ENCODE measurements at regions not wholly inside any gene's neighbourhood (a gene's known extent, or its start where the extent isn't known, plus 50 kb on each side); places are given as distances from the start of the nearest gene placed in this dataset.

DNA sequence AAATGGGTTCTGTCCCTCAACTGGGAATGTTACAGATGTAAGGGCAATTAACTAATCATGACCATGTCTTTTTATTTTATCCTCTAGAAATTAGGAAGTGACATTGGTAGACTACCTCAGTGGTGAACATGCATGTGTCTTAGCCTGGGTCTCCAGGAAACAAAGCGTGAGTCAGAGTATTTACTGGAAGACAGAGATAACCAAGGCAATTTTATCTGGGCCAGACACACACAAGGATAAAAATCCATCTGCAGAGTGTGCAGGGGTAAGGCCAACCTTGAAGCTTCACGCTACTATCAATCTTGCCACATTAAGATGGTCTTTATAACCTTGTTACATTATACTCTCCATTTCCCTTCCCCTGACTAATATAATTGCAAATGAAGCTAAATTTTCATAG is 487.5 kb downstream of the SUCLG1 start:
- TF ChIP-seq, protein P1, sequence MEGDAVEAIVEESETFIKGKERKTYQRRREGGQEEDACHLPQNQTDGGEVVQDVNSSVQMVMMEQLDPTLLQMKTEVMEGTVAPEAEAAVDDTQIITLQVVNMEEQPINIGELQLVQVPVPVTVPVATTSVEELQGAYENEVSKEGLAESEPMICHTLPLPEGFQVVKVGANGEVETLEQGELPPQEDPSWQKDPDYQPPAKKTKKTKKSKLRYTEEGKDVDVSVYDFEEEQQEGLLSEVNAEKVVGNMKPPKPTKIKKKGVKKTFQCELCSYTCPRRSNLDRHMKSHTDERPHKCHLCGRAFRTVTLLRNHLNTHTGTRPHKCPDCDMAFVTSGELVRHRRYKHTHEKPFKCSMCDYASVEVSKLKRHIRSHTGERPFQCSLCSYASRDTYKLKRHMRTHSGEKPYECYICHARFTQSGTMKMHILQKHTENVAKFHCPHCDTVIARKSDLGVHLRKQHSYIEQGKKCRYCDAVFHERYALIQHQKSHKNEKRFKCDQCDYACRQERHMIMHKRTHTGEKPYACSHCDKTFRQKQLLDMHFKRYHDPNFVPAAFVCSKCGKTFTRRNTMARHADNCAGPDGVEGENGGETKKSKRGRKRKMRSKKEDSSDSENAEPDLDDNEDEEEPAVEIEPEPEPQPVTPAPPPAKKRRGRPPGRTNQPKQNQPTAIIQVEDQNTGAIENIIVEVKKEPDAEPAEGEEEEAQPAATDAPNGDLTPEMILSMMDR (conservative IDR thresholded peaks at IDR 0.05 in 1 of 2, IDR thresholded peaks at IDR 0.05 in 1 of 2; ENCODE audit: low read depth in 1 of 2, low read length in 2 of 2) = no peak
- no peak for TF ChIP-seq EZH2 (IDR thresholded peaks at IDR 0.05; ENCODE audit: low read length, missing control alignments)

All from fibroblast of lung (primary cell).